GM12801 (cell line): ENCODE measurements at regions not wholly inside any gene's neighbourhood (a gene's known extent, or its start where the extent isn't known, plus 50 kb on each side); places are given as distances from the start of the nearest gene placed in this dataset.

Source experiments
- CTCF ChIP-seq: IDR thresholded peaks from one replicate; pipeline ENCODE4 v1.5.1; 2011; ENCODE audit warnings: control low read depth; ENCODE audit not compliant: insufficient read length; ENCODE audit errors: extremely low read depth

GRCh38 chr17:73722165-73722564 lies 77.9 kb upstream of the SDK2 start:
- no peak for TF ChIP-seq CTCF

- TF ChIP-seq CTCF: no peak
Measured at GRCh38 chr17:73723317-73723716, 79.1 kb upstream of the SDK2 start.

- TF ChIP-seq CTCF: no peak
Measured at GRCh38 chr17:73724341-73724740, 80.1 kb upstream of the SDK2 start.

- no peak for TF ChIP-seq CTCF
Measured at GRCh38 chr17:73724990-73725389, 80.7 kb upstream of the SDK2 start.

- no peak for TF ChIP-seq CTCF
Measured at GRCh38 chr17:73725794-73726515, 81.7 kb upstream of the SDK2 start.

GRCh38 chr17:73727941-73728340 lies 83.7 kb upstream of the SDK2 start:
- no peak for TF ChIP-seq CTCF

- TF ChIP-seq CTCF: no peak
Measured at GRCh38 chr17:73729101-73729500, 84.9 kb upstream of the SDK2 start.
